ENCODE measurements at regions not wholly inside any gene's neighbourhood (a gene's known extent, or its start where the extent isn't known, plus 50 kb on each side); places are given as distances from the start of the nearest gene placed in this dataset.

- H3K27ac ChIP-seq: no peak overlapping the region
- no peak for TF ChIP-seq POLR2A (IDR thresholded peaks at IDR 0.05)
- no peak for TF ChIP-seq CTCF (IDR thresholded peaks at IDR 0.05)
- DNase-seq: no peak
- no peak for ATAC-seq
- no peaks in the 10 kb centered on the region for H3K9me3 ChIP-seq
- H3K4me3 ChIP-seq: no peak overlapping the region
- no peaks in the 10 kb centered on the region for H3K4me1 ChIP-seq
- H3K36me3 ChIP-seq (replicated peaks in 1 of 2; ENCODE audit: insufficient read depth in 1 of 2, low read depth in 2 of 2): no peaks in the 10 kb centered on the region
- intact Hi-C loops (cut with DNase I): loop anchor here (5.0 kb wide), 1 partner anchor 118 kb away; no protein-coding TSS in a partner anchor
- WGBS, 2 donors: 71 to 77% methylated on average over 7 to 9 of the region's 9 CpGs
- no peaks in the 10 kb centered on the region for H3K27me3 ChIP-seq
These were observed 56.3 kb upstream of the TMEM72 start for GRCh38 chr10:44854693-44855350.

- TF ChIP-seq POLR2A (IDR thresholded peaks at IDR 0.05) (no peak), CTCF (IDR thresholded peaks at IDR 0.05) (no peak)
- H3K4me3 ChIP-seq: no peak overlapping the region
- 75 to 85% methylated on average over 7 of the region's 7 CpGs for WGBS, 2 donors
- ATAC-seq: no peak
- H3K36me3 ChIP-seq (replicated peaks in 1 of 2; ENCODE audit: insufficient read depth in 1 of 2, low read depth in 2 of 2): no peaks in the 10 kb centered on the region
- no peak for DNase-seq
- H3K27me3 ChIP-seq: no peaks in the 10 kb centered on the region
- no peaks in the 10 kb centered on the region for H3K4me1 ChIP-seq
- no peak overlapping the region for H3K27ac ChIP-seq
- intact Hi-C loops (cut with DNase I): loop anchor here (5.0 kb wide), 1 partner anchor 119 kb away; no protein-coding TSS in a partner anchor
- H3K9me3 ChIP-seq: no peaks in the 10 kb centered on the region
These were observed 54.4 kb upstream of the TMEM72 start for GRCh38 chr10:44856696-44857095.

GRCh38 chr10:44857363-44858016 lies 53.6 kb upstream of the TMEM72 start:
- Histone ChIP-seq H3K9me3 (no peaks in the 10 kb centered on the region), H3K27ac (no peak overlapping the region), H3K4me3 (no peak overlapping the region), H3K27me3 (no peaks in the 10 kb centered on the region), H3K4me1 (no peaks in the 10 kb centered on the region), H3K36me3 (replicated peaks in 1 of 2; ENCODE audit: insufficient read depth in 1 of 2, low read depth in 2 of 2) (no peaks in the 10 kb centered on the region)
- peak; percentile 82 for ATAC-seq
- 31 to 37% methylated on average over 9 of the region's 9 CpGs for WGBS, 2 donors
- intact Hi-C loops (cut with DNase I): loop anchor here (5.0 kb wide), 1 partner anchor 120 kb away; no protein-coding TSS in a partner anchor
- DNase-seq: peak; percentile 59 to 71 (median 66)
- TF ChIP-seq CTCF (IDR thresholded peaks at IDR 0.05) (peak; percentile 91 to 99 (median 95)), POLR2A (IDR thresholded peaks at IDR 0.05) (no peak)

- no peak overlapping the region for H3K27ac ChIP-seq
- no peaks in the 10 kb centered on the region for H3K27me3 ChIP-seq
- no peaks in the 10 kb centered on the region for H3K9me3 ChIP-seq
- ATAC-seq: no peak
- no peak for TF ChIP-seq CTCF (IDR thresholded peaks at IDR 0.05)
- TF ChIP-seq POLR2A (IDR thresholded peaks at IDR 0.05): no peak
- H3K36me3 ChIP-seq (replicated peaks in 1 of 2; ENCODE audit: insufficient read depth in 1 of 2, low read depth in 2 of 2): no peaks in the 10 kb centered on the region
- no peak for DNase-seq
- intact Hi-C loops (cut with DNase I): loop anchor here (5.0 kb wide), 1 partner anchor 121 kb away; no protein-coding TSS in a partner anchor
- no peak overlapping the region for H3K4me3 ChIP-seq
- 66 to 69% methylated on average over 5 of the region's 5 CpGs for WGBS, 2 donors
- no peaks in the 10 kb centered on the region for H3K4me1 ChIP-seq
These were observed 53.1 kb upstream of the TMEM72 start for GRCh38 chr10:44858017-44858371.

Data from body of pancreas (tissue), 4 donors.